ENCODE measurements at regions not wholly inside any gene's neighbourhood (a gene's known extent, or its start where the extent isn't known, plus 50 kb on each side); places are given as distances from the start of the nearest gene placed in this dataset.

GRCh38 chr3:168341192-168341815 lies 245.6 kb upstream of the GOLIM4 start:
- H3K9ac ChIP-seq (ENCODE audit: low read length in 5 of 5): no peak overlapping the region
- H3K27ac ChIP-seq (ENCODE audit: low read depth, low read length): no peak overlapping the region
- H3K9me3 ChIP-seq (ENCODE audit: control insufficient read depth in 5 of 5, low read length in 5 of 5): no peaks in the 10 kb centered on the region
- H3K36me3 ChIP-seq (ENCODE audit: control insufficient read depth in 5 of 5, insufficient read depth in 5 of 5, low read length in 5 of 5): no peaks in the 10 kb centered on the region
- peaks cover 0 to 24% (median 17%) of the 10 kb centered on the region in 5 donors for H3K4me1 ChIP-seq (ENCODE audit: control insufficient read depth in 5 of 5, insufficient read depth in 5 of 5, low read length in 5 of 5)
- no peaks in the 10 kb centered on the region for H3K27me3 ChIP-seq (ENCODE audit: control insufficient read depth in 5 of 5, insufficient read depth in 4 of 5, low read length in 5 of 5)
- no peak overlapping the region for H3K4me3 ChIP-seq (ENCODE audit: low read depth in 1 of 5, low read length in 5 of 5)

- Histone ChIP-seq H3K27ac (ENCODE audit: low read depth, low read length) (no peak overlapping the region), H3K36me3 (ENCODE audit: control insufficient read depth in 5 of 5, insufficient read depth in 5 of 5, low read length in 5 of 5) (no peaks in the 10 kb centered on the region), H3K27me3 (ENCODE audit: control insufficient read depth in 5 of 5, insufficient read depth in 4 of 5, low read length in 5 of 5) (no peaks in the 10 kb centered on the region), H3K4me1 (ENCODE audit: control insufficient read depth in 5 of 5, insufficient read depth in 5 of 5, low read length in 5 of 5) (peaks cover 0 to 24% (median 17%) of the 10 kb centered on the region in 5 donors), H3K9me3 (ENCODE audit: control insufficient read depth in 5 of 5, low read length in 5 of 5) (no peaks in the 10 kb centered on the region), H3K9ac (ENCODE audit: low read length in 5 of 5) (no peak overlapping the region), H3K4me3 (ENCODE audit: low read depth in 1 of 5, low read length in 5 of 5) (no peak overlapping the region)
These were observed 242.4 kb upstream of the GOLIM4 start for GRCh38 chr3:168338161-168338560.

DNA sequence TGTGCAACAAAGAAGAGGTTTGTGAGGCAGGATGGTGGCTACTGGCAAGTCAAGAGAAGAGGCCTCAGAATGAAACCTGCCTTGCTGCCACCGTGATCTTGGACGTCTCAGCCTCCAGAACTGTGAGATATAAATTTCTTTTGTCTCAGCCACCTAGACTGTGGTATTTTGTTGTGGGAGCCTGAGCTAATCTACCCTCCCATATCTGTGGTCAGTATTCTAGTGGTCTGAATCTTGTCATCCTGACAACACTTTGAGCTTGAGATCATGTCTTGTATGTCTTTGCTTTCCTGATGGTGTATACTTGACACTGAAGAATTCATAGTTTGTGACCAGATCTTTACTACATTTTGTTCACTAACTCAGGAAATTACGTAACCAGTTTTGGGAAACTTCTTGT lies 240.6 kb upstream of the GOLIM4 start:
- H3K27ac ChIP-seq (ENCODE audit: low read depth, low read length): no peak overlapping the region
- peaks cover 0 to 10% (median 4%) of the 10 kb centered on the region in 5 donors for H3K4me1 ChIP-seq (ENCODE audit: control insufficient read depth in 5 of 5, insufficient read depth in 5 of 5, low read length in 5 of 5)
- H3K9ac ChIP-seq (ENCODE audit: low read length in 5 of 5): no peak overlapping the region
- H3K4me3 ChIP-seq (ENCODE audit: low read depth in 1 of 5, low read length in 5 of 5): no peak overlapping the region
- no peaks in the 10 kb centered on the region for H3K27me3 ChIP-seq (ENCODE audit: control insufficient read depth in 5 of 5, insufficient read depth in 4 of 5, low read length in 5 of 5)
- H3K9me3 ChIP-seq (ENCODE audit: control insufficient read depth in 5 of 5, low read length in 5 of 5): no peaks in the 10 kb centered on the region
- H3K36me3 ChIP-seq (ENCODE audit: control insufficient read depth in 5 of 5, insufficient read depth in 5 of 5, low read length in 5 of 5): no peaks in the 10 kb centered on the region

- Histone ChIP-seq H3K9ac (ENCODE audit: low read length in 5 of 5) (no peak overlapping the region), H3K4me3 (ENCODE audit: low read depth in 1 of 5, low read length in 5 of 5) (no peak overlapping the region), H3K36me3 (ENCODE audit: control insufficient read depth in 5 of 5, insufficient read depth in 5 of 5, low read length in 5 of 5) (no peaks in the 10 kb centered on the region), H3K27ac (ENCODE audit: low read depth, low read length) (no peak overlapping the region), H3K4me1 (ENCODE audit: control insufficient read depth in 5 of 5, insufficient read depth in 5 of 5, low read length in 5 of 5) (no peaks in the 10 kb centered on the region), H3K9me3 (ENCODE audit: control insufficient read depth in 5 of 5, low read length in 5 of 5) (no peaks in the 10 kb centered on the region), H3K27me3 (ENCODE audit: control insufficient read depth in 5 of 5, insufficient read depth in 4 of 5, low read length in 5 of 5) (no peaks in the 10 kb centered on the region)
These were observed 237.7 kb upstream of the GOLIM4 start for GRCh38 chr3:168333410-168333935.

GRCh38 chr3:168331756-168332155 lies 236.0 kb upstream of the GOLIM4 start:
- no peak overlapping the region for H3K4me3 ChIP-seq (ENCODE audit: low read depth in 1 of 5, low read length in 5 of 5)
- H3K9me3 ChIP-seq (ENCODE audit: control insufficient read depth in 5 of 5, low read length in 5 of 5): no peaks in the 10 kb centered on the region
- no peak overlapping the region for H3K27ac ChIP-seq (ENCODE audit: low read depth, low read length)
- H3K27me3 ChIP-seq (ENCODE audit: control insufficient read depth in 5 of 5, insufficient read depth in 4 of 5, low read length in 5 of 5): no peaks in the 10 kb centered on the region
- H3K36me3 ChIP-seq (ENCODE audit: control insufficient read depth in 5 of 5, insufficient read depth in 5 of 5, low read length in 5 of 5): no peaks in the 10 kb centered on the region
- no peak overlapping the region for H3K9ac ChIP-seq (ENCODE audit: low read length in 5 of 5)
- H3K4me1 ChIP-seq (ENCODE audit: control insufficient read depth in 5 of 5, insufficient read depth in 5 of 5, low read length in 5 of 5): peaks cover 0 to 9% (median 0%) of the 10 kb centered on the region in 5 donors

- no peak overlapping the region for H3K9ac ChIP-seq (ENCODE audit: low read length in 5 of 5)
- H3K4me3 ChIP-seq (ENCODE audit: low read depth in 1 of 5, low read length in 5 of 5): no peak overlapping the region
- no peaks in the 10 kb centered on the region for H3K36me3 ChIP-seq (ENCODE audit: control insufficient read depth in 5 of 5, insufficient read depth in 5 of 5, low read length in 5 of 5)
- H3K27me3 ChIP-seq (ENCODE audit: control insufficient read depth in 5 of 5, insufficient read depth in 4 of 5, low read length in 5 of 5): no peaks in the 10 kb centered on the region
- no peak overlapping the region for H3K27ac ChIP-seq (ENCODE audit: low read depth, low read length)
- H3K4me1 ChIP-seq (ENCODE audit: control insufficient read depth in 5 of 5, insufficient read depth in 5 of 5, low read length in 5 of 5): peaks cover 0 to 9% (median 0%) of the 10 kb centered on the region in 5 donors
- no peaks in the 10 kb centered on the region for H3K9me3 ChIP-seq (ENCODE audit: control insufficient read depth in 5 of 5, low read length in 5 of 5)
These were observed 235.3 kb upstream of the GOLIM4 start for GRCh38 chr3:168330983-168331382.

DNA sequence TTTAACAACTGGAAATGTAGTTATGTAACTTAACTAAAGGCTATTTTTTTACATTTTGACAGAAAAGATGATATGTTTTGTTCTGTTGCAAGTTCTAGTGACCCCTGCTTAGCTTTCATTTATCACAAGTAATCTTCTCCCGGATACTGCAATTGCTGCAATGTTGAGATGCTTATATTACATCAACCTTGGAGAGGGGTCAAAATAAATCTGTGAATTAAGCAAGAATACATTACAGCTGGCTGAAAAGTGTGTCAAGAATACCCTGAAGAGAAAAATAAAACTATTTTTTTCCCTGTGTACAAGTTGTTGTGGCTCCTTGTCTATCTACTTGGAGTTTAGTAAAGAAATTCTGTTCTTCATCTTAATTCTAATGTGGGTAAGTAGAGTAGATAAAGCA lies 232.1 kb upstream of the GOLIM4 start:
- no peak overlapping the region for H3K27ac ChIP-seq (ENCODE audit: low read depth, low read length)
- no peaks in the 10 kb centered on the region for H3K27me3 ChIP-seq (ENCODE audit: control insufficient read depth in 5 of 5, insufficient read depth in 4 of 5, low read length in 5 of 5)
- no peaks in the 10 kb centered on the region for H3K36me3 ChIP-seq (ENCODE audit: control insufficient read depth in 5 of 5, insufficient read depth in 5 of 5, low read length in 5 of 5)
- H3K4me3 ChIP-seq (ENCODE audit: low read depth in 1 of 5, low read length in 5 of 5): no peak overlapping the region
- H3K4me1 ChIP-seq (ENCODE audit: control insufficient read depth in 5 of 5, insufficient read depth in 5 of 5, low read length in 5 of 5): peaks cover 0 to 9% (median 0%) of the 10 kb centered on the region in 5 donors
- H3K9ac ChIP-seq (ENCODE audit: low read length in 5 of 5): no peak overlapping the region
- no peaks in the 10 kb centered on the region for H3K9me3 ChIP-seq (ENCODE audit: control insufficient read depth in 5 of 5, low read length in 5 of 5)

- Histone ChIP-seq H3K27ac (ENCODE audit: low read depth, low read length) (no peak overlapping the region), H3K4me3 (ENCODE audit: low read depth in 1 of 5, low read length in 5 of 5) (no peak overlapping the region), H3K36me3 (ENCODE audit: control insufficient read depth in 5 of 5, insufficient read depth in 5 of 5, low read length in 5 of 5) (no peaks in the 10 kb centered on the region), H3K9ac (ENCODE audit: low read length in 5 of 5) (no peak overlapping the region), H3K9me3 (ENCODE audit: control insufficient read depth in 5 of 5, low read length in 5 of 5) (no peaks in the 10 kb centered on the region), H3K27me3 (ENCODE audit: control insufficient read depth in 5 of 5, insufficient read depth in 4 of 5, low read length in 5 of 5) (no peaks in the 10 kb centered on the region), H3K4me1 (ENCODE audit: control insufficient read depth in 5 of 5, insufficient read depth in 5 of 5, low read length in 5 of 5) (peaks cover 0 to 9% (median 0%) of the 10 kb centered on the region in 5 donors)
These were observed 230.0 kb upstream of the GOLIM4 start for GRCh38 chr3:168325684-168326083.

DNA sequence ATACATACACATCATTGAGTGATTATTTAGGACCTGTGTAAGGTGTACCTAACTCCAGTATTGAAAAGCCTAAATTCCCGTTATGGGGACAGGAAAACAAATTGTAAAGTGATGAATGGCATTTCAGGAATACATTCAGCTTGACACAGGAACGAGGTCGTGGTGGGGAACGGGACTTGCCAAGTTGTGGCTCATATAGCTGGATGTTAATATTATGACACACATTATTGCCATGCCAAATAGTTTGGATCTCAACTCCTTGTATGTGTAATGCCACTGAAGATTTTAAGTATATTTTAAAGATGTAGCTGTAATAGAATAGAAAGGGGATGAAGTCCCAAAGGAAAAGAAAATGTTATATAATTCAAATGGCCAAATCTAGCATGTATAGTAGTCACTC lies 227.2 kb upstream of the GOLIM4 start:
- H3K27me3 ChIP-seq (ENCODE audit: control insufficient read depth in 5 of 5, insufficient read depth in 4 of 5, low read length in 5 of 5): no peaks in the 10 kb centered on the region
- H3K4me3 ChIP-seq (ENCODE audit: low read depth in 1 of 5, low read length in 5 of 5): no peak overlapping the region
- no peak overlapping the region for H3K27ac ChIP-seq (ENCODE audit: low read depth, low read length)
- H3K4me1 ChIP-seq (ENCODE audit: control insufficient read depth in 5 of 5, insufficient read depth in 5 of 5, low read length in 5 of 5): peaks cover 0 to 5% (median 0%) of the 10 kb centered on the region in 5 donors
- no peak overlapping the region for H3K9ac ChIP-seq (ENCODE audit: low read length in 5 of 5)
- H3K36me3 ChIP-seq (ENCODE audit: control insufficient read depth in 5 of 5, insufficient read depth in 5 of 5, low read length in 5 of 5): no peaks in the 10 kb centered on the region
- no peaks in the 10 kb centered on the region for H3K9me3 ChIP-seq (ENCODE audit: control insufficient read depth in 5 of 5, low read length in 5 of 5)

DNA sequence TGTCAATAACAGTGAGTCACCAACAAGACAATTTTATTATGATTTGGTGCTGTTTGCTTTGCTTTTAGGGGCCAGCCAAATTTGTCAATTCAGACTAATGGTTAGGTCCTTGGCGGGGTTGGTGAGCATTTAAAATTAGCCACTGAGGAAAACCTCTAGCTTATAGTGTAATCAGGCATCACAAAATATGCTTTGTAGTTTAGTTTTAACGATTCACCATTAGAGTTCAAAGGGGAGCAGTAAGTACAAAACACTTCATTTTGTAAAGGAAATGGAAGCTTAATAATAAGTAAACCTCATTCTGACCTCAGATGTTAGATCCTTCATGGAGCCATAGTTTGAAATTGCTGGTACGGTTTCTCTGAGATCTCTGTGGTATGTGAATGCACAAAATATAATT lies 218.4 kb upstream of the GOLIM4 start:
- no peak overlapping the region for H3K9ac ChIP-seq (ENCODE audit: low read length in 5 of 5)
- no peak overlapping the region for H3K27ac ChIP-seq (ENCODE audit: low read depth, low read length)
- no peaks in the 10 kb centered on the region for H3K27me3 ChIP-seq (ENCODE audit: control insufficient read depth in 5 of 5, insufficient read depth in 4 of 5, low read length in 5 of 5)
- H3K4me1 ChIP-seq (ENCODE audit: control insufficient read depth in 5 of 5, insufficient read depth in 5 of 5, low read length in 5 of 5): peaks cover 0 to 8% (median 7%) of the 10 kb centered on the region in 5 donors
- H3K36me3 ChIP-seq (ENCODE audit: control insufficient read depth in 5 of 5, insufficient read depth in 5 of 5, low read length in 5 of 5): no peaks in the 10 kb centered on the region
- H3K4me3 ChIP-seq (ENCODE audit: low read depth in 1 of 5, low read length in 5 of 5): no peak overlapping the region
- no peaks in the 10 kb centered on the region for H3K9me3 ChIP-seq (ENCODE audit: control insufficient read depth in 5 of 5, low read length in 5 of 5)
